Stomach (tissue), 4 donors: ENCODE measurements at regions not wholly inside any gene's neighbourhood (a gene's known extent, or its start where the extent isn't known, plus 50 kb on each side); places are given as distances from the start of the nearest gene placed in this dataset.

ENCODE experiments used
- EP300 ChIP-seq: sonication (generic); formaldehyde crosslinking; IDR thresholded peaks from one replicate; pipeline ENCODE4 v1.6.1; 2017; ENCODE audit warnings: antibody characterized with exemption
- POLR2A ChIP-seq, 4 donors: fragments of 450-650 bp; IDR thresholded peaks; one replicate each; pipeline ENCODE4 v1.6.1; 2016; ENCODE audit warnings: antibody characterized with exemption in 4 of 4, control low read depth in 2 of 4, mild to moderate bottlenecking in 1 of 4, moderate library complexity in 1 of 4
- POLR2AphosphoS5 ChIP-seq, 3 donors: sonication (generic); formaldehyde crosslinking; IDR thresholded peaks; one replicate each; pipeline ENCODE4 v1.6.1; 2016; ENCODE audit warnings: antibody characterized with exemption in 3 of 3
- TF ChIP-seq, protein P1 (sequence below), 7 experiments: fragments of 450-650 bp in 4 of 7; fragments of 200-600 bp in 3 of 7; sonication (generic) in 3 of 7; IDR thresholded peaks; one replicate each; pipeline ENCODE4 v1.5.1; 2016 to 2019; ENCODE audit warnings: antibody characterized with exemption in 7 of 7, control low read depth in 2 of 7, mild to moderate bottlenecking in 1 of 7

DNA sequence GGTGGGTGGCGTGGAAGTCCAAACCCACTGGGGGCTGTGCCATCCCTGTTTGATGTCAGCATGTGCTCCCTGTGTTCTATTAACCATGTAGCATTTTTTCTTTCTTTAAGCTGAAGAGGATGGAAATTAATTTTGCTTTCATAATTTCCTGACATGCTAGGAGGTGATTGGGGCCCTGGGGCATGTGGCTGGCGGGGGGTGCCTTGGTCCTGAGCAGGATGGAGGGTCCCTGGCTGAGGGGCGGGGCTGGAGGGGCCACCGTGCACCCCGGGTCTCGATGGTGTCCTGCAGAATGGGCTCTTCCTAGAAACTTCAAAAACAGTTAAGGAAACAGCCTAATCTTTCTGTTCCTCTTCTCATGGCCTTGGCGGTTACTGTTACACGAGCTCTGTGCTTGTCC is 69.3 kb upstream of the IRX4 start:
- no peak for TF ChIP-seq POLR2AphosphoS5 (IDR thresholded peaks at IDR 0.05)
- TF ChIP-seq, protein P1, sequence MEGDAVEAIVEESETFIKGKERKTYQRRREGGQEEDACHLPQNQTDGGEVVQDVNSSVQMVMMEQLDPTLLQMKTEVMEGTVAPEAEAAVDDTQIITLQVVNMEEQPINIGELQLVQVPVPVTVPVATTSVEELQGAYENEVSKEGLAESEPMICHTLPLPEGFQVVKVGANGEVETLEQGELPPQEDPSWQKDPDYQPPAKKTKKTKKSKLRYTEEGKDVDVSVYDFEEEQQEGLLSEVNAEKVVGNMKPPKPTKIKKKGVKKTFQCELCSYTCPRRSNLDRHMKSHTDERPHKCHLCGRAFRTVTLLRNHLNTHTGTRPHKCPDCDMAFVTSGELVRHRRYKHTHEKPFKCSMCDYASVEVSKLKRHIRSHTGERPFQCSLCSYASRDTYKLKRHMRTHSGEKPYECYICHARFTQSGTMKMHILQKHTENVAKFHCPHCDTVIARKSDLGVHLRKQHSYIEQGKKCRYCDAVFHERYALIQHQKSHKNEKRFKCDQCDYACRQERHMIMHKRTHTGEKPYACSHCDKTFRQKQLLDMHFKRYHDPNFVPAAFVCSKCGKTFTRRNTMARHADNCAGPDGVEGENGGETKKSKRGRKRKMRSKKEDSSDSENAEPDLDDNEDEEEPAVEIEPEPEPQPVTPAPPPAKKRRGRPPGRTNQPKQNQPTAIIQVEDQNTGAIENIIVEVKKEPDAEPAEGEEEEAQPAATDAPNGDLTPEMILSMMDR (IDR thresholded peaks at IDR 0.05) = no peak
- no peak for TF ChIP-seq EP300
- TF ChIP-seq POLR2A (IDR thresholded peaks at IDR 0.05) = no peak
